Motor neuron (in vitro differentiated cells): ENCODE measurements at regions not wholly inside any gene's neighbourhood (a gene's known extent, or its start where the extent isn't known, plus 50 kb on each side); places are given as distances from the start of the nearest gene placed in this dataset.
"Not testable (repeated sequence)": the region's sequence is repeated elsewhere in the genome, so short reads cannot be mapped to it uniquely, and the experiment has no call there.

Source experiments
- ATAC-seq, 8 experiments: fragments of 200-7000 bp; cut with Tn5 transposase; replicated peaks in 6 of 8; 2 replicates each; pipeline ENCODE4 v1.8.0; 2021; ENCODE audit warnings: mild to moderate bottlenecking in 8 of 8, moderate library complexity in 8 of 8
- H3K27ac ChIP-seq, 2 donors: fragments of 250-450 bp; sonication (Bioruptor Pico); 2 replicates each; pipeline ENCODE4 v1.9.0; 2021; ENCODE audit warnings: antibody characterized with exemption in 2 of 2, mild to moderate bottlenecking in 2 of 2, moderate library complexity in 1 of 2
- H3K4me1 ChIP-seq, 2 donors: fragments of 250-450 bp; sonication (Bioruptor Pico); replicated peaks in 1 of 2; 2 replicates each; pipeline ENCODE4 v1.6.1; 2021; ENCODE audit warnings: antibody characterized with exemption in 2 of 2, mild to moderate bottlenecking in 2 of 2, moderate library complexity in 1 of 2
- H3K4me3 ChIP-seq, 5 donors: fragments of 250-450 bp; sonication (Bioruptor Pico); 2 replicates each; pipeline ENCODE4 v1.9.0; 2021; ENCODE audit warnings: antibody characterized with exemption in 5 of 5, mild to moderate bottlenecking in 5 of 5, moderate library complexity in 4 of 5
- WGBS, 10 experiments: fragments of 450-650 bp; shearing (Covaris generic); methylation state at CpG; one replicate each; pipeline ENCODE4 v1.0.0; 2022; 5-methylcytosine and 5-hydroxymethylcytosine counted together
- in situ Hi-C, 9 experiments: fragments of 400-800 bp; cut with MboI; loops; one replicate each; pipeline ENCODE4 v1.15.0; 2021; ENCODE audit warnings: low sequenced_read_pairs in 9 of 9, low pct_unique_long_range_greater_than_20kb in 2 of 9; ENCODE audit not compliant: unreplicated experiment in 9 of 9

DNA sequence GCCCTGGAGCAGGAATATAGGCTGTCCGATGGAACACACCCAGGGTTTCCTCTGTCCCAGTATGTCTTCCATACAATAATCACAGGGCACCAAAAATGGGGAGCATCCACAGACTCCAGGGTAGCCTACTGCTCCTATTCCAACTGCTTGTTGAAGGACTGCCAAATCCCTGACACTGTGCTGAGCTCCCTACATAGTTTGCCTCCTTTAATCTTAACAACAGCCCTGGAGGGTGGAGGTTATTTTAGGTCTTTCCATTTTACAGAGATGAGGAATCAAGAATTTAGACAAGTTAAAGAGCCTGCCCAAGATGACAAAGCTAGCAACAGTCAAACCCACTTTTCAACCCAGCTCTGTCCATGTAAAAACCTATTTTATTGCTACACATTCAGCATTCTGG is 790.4 kb downstream of the DIAPH3 start:
- Histone ChIP-seq H3K4me1 (peaks cover 0 to 5% of the 10 kb centered on the region in 2 donors), H3K27ac (no peak overlapping the region), H3K4me3 (no peak overlapping the region)
- in situ Hi-C loops = no loop called here
- no peak for ATAC-seq
- 0 to 100% (median 71%) methylated on average over 1 of the region's 1 CpG; no CpG with 5 or more reads in 3 of the 10 experiments for WGBS, 10 experiments

DNA sequence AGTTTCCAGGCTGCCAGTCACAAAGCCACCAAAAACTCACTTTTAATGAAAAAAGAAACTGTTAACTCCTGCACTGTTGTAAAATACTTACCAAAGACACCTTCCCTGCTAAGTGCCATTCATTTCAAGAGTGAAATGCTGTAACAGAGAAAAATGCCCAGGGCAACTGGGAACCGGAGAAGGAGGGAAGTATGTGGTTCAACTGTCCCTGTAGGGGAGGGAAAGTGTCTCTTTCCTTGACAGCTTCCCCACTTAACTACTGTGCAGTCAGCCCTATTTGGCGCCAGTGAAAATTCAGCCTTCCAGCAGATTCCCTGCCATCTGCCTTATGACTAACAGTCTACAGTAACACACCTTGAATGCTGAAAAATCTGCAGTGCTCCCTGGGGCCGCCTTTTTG is 789.0 kb downstream of the DIAPH3 start:
- in situ Hi-C loops = loop anchor here in 3 of 9 experiments (25.0 kb wide), 5 partner anchors 288 to 913 kb away; no protein-coding TSS in a partner anchor
- no peak overlapping the region for H3K27ac ChIP-seq
- no peak for ATAC-seq
- 0 to 100% (median 78%) methylated on average over 1 to 3 of the region's 3 CpGs; no CpG with 5 or more reads in 1 of the 10 experiments for WGBS, 10 experiments
- no peaks in the 10 kb centered on the region for H3K4me1 ChIP-seq
- H3K4me3 ChIP-seq = no peak overlapping the region

DNA sequence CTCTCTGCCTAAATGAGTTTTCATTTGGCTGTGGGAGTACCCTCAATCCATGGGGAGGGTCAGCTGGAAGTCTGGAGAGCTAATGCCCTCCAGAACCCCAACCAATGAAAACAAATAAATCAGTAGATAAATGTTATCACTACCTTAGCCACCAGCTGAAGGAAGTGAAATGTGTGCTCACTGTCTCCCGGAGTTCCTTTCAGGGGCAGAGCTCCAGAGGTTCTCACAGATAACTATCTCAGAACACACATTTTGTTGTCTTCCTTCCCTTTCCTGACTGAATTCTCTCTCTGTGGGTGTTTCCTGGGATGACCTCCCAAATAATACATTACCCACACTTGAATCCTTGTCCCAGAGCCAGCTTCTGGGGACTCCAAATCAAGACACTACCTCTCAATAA is 779.6 kb downstream of the DIAPH3 start:
- H3K4me1 ChIP-seq = no peaks in the 10 kb centered on the region
- in situ Hi-C loops = loop anchor here in 3 of 9 experiments (25.0 kb wide), 5 partner anchors 278 to 903 kb away; no protein-coding TSS in a partner anchor
- ATAC-seq = no peak
- no peak overlapping the region for H3K27ac ChIP-seq
- H3K4me3 ChIP-seq = no peak overlapping the region
- 0 to 100% (median 50%) methylated on average over 1 of the region's 1 CpG; no CpG with 5 or more reads in 6 of the 10 experiments for WGBS, 10 experiments

DNA sequence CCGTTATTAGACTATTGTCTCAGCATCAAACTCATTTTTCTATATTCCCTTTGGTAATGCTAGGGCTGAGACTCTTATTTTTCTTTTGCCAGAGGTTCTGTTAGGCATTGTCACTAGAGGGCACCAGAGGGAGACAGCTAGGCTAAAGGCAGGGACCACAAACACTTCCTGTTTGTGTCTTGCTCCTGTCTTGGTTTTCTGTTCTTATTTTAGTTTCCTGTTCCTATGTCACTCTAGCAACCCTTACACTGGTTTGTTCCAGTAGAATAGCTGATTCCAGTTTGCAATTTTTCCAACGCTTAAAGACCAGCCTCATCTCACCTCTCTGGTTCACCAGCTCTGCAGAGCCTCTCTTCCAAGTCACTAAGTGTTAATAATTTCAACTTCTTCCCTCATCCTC is 772.0 kb downstream of the DIAPH3 start:
- 0 to 43% (median 11%) methylated on average over 1 to 2 of the region's 2 CpGs for WGBS, 10 experiments
- in situ Hi-C loops = loop anchor here in 3 of 9 experiments (10.0 to 25.0 kb wide), 6 partner anchors 271 to 896 kb away; no protein-coding TSS in a partner anchor
- no peaks in the 10 kb centered on the region for H3K4me1 ChIP-seq
- ATAC-seq = peak in 7 of 8 experiments; percentile 17 to 85 (median 65)
- H3K27ac ChIP-seq = no peak overlapping the region
- H3K4me3 ChIP-seq = no peak overlapping the region

DNA sequence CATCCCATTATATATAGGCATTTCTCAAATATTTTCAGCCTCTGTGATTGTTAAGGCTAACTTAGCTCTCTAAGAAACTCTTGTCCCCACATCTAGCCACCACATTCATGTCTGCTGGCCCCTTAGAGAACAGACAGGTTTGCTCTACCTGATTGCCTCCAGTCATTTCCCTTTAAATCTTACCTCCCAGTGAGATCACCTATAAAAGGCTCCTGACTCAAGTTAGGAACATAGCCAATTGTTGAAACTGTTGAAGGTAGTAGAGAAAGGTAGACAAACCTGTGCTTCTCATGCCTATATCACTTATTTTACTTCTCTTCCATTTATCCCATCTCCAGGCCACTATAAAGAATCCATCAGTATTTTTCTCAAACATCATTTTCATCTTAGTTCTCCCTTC is 771.4 kb downstream of the DIAPH3 start:
- in situ Hi-C loops = loop anchor here in 3 of 9 experiments (10.0 to 25.0 kb wide), 6 partner anchors 270 to 895 kb away; no protein-coding TSS in a partner anchor
- H3K4me1 ChIP-seq = no peaks in the 10 kb centered on the region

DNA sequence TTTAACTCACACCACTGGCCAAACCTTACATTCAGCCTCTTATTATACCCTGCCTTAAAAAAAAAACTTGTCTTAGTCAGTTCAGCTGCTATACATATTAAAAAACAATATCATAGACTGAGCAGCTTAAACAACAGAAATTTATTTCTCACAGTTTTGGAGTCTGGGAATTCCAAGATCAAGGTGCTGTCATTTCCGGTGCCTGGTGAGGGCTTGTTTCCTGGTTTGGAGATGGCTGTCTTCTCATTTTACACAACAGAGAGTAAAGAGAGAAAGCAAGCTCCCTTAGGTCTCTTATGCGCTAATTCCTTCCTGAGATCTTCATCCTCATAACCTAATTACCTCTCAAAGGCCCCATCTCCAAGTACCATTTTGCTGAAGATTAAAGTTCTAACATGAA is 769.2 kb downstream of the DIAPH3 start:
- in situ Hi-C loops = loop anchor here in 3 of 9 experiments (10.0 to 25.0 kb wide), 6 partner anchors 268 to 893 kb away; no protein-coding TSS in a partner anchor
- WGBS, 10 experiments = 36 to 100% (median 74%) methylated on average over 1 to 2 of the region's 2 CpGs; no CpG with 5 or more reads in 4 of the 10 experiments
- Histone ChIP-seq H3K27ac (no peak overlapping the region), H3K4me1 (no peaks in the 10 kb centered on the region), H3K4me3 (no peak overlapping the region)
- no peak for ATAC-seq

More for the DNA sequence above, 771.4 kb downstream of the DIAPH3 start:
- no peak for ATAC-seq
- H3K4me3 ChIP-seq = no peak overlapping the region
- no peak overlapping the region for H3K27ac ChIP-seq

DNA sequence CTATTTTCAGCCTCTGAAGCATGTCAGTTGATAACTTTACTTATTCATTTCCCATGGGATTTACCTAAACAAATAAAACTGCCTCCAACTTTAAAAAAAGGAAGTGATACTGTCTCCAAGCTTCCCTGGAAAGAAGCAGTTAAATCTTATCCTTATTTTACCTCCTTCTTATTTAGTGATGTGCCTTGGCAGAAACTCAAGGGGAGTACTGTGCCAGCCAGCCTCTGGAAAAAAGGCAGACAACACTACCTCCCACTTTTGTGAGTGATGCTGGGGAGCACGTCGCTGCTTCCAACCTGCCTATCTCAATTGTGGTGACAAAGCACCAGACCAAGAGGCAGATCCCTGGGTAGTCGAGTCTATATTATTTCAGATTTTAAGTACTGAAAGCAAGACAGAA is 765.6 kb downstream of the DIAPH3 start:
- Histone ChIP-seq H3K27ac (no peak overlapping the region), H3K4me3 (no peak overlapping the region), H3K4me1 (no peaks in the 10 kb centered on the region)
- in situ Hi-C loops = loop anchor here in 3 of 9 experiments (10.0 to 25.0 kb wide), 6 partner anchors 264 to 889 kb away; no protein-coding TSS in a partner anchor
- WGBS, 10 experiments = 0 to 100% (median 78%) methylated on average over 1 to 3 of the region's 3 CpGs; no CpG with 5 or more reads in 3 of the 10 experiments
- no peak for ATAC-seq

DNA sequence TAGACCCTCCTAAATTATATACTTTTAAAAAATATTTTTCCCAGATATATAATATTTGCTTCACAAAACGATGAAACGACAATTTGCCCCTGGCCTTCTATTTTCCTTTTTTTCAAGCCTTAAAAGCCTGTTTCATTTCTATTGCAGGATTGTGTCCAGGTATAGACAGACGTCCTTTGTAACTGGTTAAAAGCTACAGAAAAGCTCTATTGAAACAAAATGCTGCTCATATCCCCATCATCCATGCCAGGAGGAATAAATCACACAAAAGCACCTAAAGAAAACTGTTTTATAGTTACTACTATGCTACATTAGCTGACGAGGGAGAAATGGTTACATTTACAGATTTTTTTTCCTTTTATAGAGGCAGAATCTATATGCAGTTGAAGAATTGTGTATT is 765.1 kb downstream of the DIAPH3 start:
- no peaks in the 10 kb centered on the region for H3K4me1 ChIP-seq
- WGBS, 10 experiments = 0 to 96% (median 75%) methylated on average over 2 to 4 of the region's 4 CpGs
- no peak overlapping the region for H3K27ac ChIP-seq
- no peak overlapping the region for H3K4me3 ChIP-seq
- ATAC-seq = no peak
- in situ Hi-C loops = loop anchor here in 3 of 9 experiments (10.0 to 25.0 kb wide), 6 partner anchors 264 to 889 kb away; no protein-coding TSS in a partner anchor

DNA sequence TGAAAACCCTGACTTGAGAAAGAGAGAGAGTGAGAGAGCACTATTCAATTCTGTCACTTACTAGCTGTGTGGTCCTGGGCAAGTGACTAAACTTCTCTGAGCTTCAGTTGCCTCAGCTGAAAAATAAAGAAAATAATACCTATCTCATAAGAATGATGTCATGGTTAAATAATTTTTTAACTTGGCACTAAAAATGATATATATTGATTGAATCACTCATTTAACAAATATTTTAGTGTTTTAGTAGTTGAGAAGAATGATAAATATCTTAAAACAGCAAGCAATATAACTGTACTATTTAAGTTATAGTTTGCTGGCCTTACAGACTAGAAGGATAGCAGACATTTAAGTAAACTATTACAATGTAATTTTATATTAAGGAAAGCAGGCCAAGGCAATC is 764.2 kb downstream of the DIAPH3 start:
- no peaks in the 10 kb centered on the region for H3K4me1 ChIP-seq
- H3K27ac ChIP-seq = no peak overlapping the region
- in situ Hi-C loops = loop anchor here in 3 of 9 experiments (10.0 to 25.0 kb wide), 6 partner anchors 263 to 888 kb away; no protein-coding TSS in a partner anchor
- no peak for ATAC-seq
- no peak overlapping the region for H3K4me3 ChIP-seq

DNA sequence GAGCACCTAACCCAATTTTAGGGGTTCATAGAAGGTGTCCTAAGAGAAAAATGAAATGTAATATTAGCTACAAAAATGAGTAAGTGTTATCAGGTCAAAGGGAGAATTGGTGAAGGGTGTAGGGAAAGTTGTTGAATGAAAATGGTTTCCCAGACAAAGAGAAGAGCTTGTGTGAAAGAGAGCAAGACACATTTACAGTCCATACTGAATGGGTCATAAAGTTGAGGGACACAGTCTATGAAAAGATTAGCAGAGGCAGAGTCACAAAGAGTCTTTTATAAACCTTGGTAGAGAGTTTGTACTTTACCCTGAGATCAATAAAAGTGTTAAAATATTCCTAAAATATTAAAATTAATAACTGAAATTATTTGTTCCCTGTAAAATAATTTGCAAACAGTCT is 759.4 kb downstream of the DIAPH3 start:
- in situ Hi-C loops = no loop called here
- Histone ChIP-seq H3K27ac (no peak overlapping the region), H3K4me3 (no peak overlapping the region), H3K4me1 (peaks cover 0 to 5% of the 10 kb centered on the region in 2 donors)
- ATAC-seq = no peak

DNA sequence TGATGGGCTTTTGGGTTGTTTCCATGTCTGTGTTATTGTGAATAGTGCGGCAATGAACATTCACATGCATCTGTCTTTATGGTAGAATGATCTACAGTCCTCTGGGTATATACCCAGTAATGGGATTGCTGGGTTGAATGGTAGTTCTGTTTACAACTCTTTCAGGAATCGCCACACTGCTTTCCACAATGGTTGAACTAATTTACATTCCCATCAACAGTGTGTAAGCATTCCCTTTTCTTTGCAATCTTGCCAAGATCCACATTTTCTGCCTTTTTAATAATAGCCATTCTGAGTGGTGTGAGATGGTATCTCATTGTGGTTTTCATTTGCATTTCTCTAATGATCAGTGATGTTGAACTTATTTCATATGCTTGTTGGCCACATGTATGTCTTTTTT is 756.5 kb downstream of the DIAPH3 start:
- in situ Hi-C loops, H3K4me1 ChIP-seq, H3K4me3 ChIP-seq, H3K27ac ChIP-seq: not testable (repeated sequence)
- ATAC-seq = peak in 1 of 8 experiments; percentile 76
- WGBS, 10 experiments = 0 to 100% (median 83%) methylated on average over 1 to 2 of the region's 2 CpGs; no CpG with 5 or more reads in 1 of the 10 experiments

DNA sequence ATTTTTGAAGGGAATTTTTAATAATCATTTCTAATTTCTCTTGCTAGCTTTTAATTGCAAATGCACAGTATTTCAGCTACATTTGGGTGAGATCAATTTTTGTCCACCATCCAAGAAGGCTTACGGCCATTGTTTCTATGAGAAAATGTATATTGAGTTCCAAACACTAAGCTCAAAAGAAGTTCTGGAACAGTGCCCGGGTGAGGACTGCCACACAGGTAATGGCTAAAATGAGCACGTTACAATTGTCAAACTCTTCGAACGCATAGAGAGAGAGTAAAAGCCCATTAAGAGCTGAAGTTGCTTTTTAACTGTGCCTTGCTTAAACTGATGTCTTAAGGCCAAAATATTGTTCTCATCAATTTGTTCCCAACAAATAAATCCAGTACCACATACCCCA is 755.0 kb downstream of the DIAPH3 start:
- in situ Hi-C loops = no loop called here
- 27 to 100% (median 83%) methylated on average over 3 to 5 of the region's 5 CpGs; no CpG with 5 or more reads in 1 of the 10 experiments for WGBS, 10 experiments
- no peak overlapping the region for H3K27ac ChIP-seq
- no peak for ATAC-seq
- H3K4me1 ChIP-seq = peaks cover 0 to 6% of the 10 kb centered on the region in 2 donors
- no peak overlapping the region for H3K4me3 ChIP-seq

DNA sequence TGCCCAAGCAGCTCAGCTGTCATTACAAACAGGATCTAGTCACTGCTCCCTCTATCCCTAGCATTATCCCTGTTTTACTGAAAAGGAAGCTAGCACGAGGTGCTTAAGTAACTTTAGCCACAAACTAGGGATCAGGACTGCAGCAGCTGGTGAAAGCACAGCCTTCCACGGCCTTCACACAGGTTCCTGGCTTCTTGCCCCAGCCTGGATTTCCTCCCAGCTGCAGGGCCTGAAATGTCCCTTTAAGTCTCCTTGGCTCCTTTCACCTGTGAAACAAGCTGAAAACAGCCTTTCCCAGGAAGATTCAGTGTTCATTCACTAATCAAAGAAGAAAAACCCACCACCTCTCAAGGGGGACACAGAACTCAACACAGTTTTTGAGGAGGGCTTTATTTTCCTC is 754.5 kb downstream of the DIAPH3 start:
- in situ Hi-C loops = no loop called here
- no peak overlapping the region for H3K27ac ChIP-seq
- H3K4me3 ChIP-seq = no peak overlapping the region
- peak in 5 of 8 experiments; percentile 26 to 40 (median 35) for ATAC-seq
- 0 to 100% (median 38%) methylated on average over 1 to 2 of the region's 2 CpGs; no CpG with 5 or more reads in 4 of the 10 experiments for whole genome bisulfite sequencing, 10 experiments
- peaks cover 0 to 6% of the 10 kb centered on the region in 2 donors for H3K4me1 ChIP-seq

DNA sequence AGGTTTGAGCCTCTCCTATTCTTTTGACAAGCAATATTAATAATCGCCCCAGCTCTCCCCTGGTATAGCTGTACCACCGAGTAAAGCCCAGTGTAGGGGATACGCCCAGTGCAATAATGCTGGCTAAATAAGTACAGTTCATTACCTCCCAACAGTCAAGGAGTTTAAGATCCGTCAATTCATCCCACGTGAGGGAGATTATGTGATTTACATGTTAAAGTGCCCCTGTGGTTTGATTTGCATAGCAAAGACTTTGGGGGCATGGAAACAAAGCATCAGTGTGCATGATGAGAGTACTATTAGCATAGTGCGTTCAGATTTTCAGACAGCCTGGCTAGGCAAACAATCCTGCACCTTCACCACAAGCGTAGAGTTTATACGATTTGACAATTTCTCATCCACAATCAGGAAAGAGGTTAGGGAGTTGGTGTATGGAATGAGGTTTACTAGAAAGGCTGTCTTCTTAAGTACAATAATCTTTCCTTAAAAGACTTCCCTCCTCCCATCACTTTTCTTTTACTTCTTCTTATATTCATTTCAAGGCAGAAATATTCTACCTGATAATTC is 754.0 kb downstream of the DIAPH3 start:
- WGBS, 10 experiments = 17 to 100% (median 31%) methylated on average over 1 to 8 of the region's 8 CpGs
- in situ Hi-C loops = no loop called here
- Histone ChIP-seq H3K4me1 (peaks cover 0 to 6% of the 10 kb centered on the region in 2 donors), H3K4me3 (no peak overlapping the region), H3K27ac (no peak overlapping the region)
- peak in 6 of 8 experiments; percentile 70 to 97 (median 95) for ATAC-seq
